Peyer's patch (tissue), 4 donors: ENCODE measurements at regions not wholly inside any gene's neighbourhood (a gene's known extent, or its start where the extent isn't known, plus 50 kb on each side); places are given as distances from the start of the nearest gene placed in this dataset.

Experiments
- DNase-seq, 3 donors: peaks; one replicate each; pipeline ENCODE4 v3.0.0-alpha.2; 2017 to 2019
- H3K27ac ChIP-seq, 4 donors: fragments of 200-600 bp; sonication (generic); one replicate each; pipeline ENCODE4 v1.5.1; 2016 to 2019
- H3K27me3 ChIP-seq, 2 donors: fragments of 200-600 bp; sonication (generic); one replicate each; pipeline ENCODE4 v1.5.1; 2019
- H3K36me3 ChIP-seq, 3 donors: fragments of 200-600 bp; sonication (generic); one replicate each; pipeline ENCODE4 v1.5.1; 2016 to 2019
- H3K4me1 ChIP-seq, 4 donors: fragments of 200-600 bp; sonication (generic); one replicate each; pipeline ENCODE4 v1.5.1; 2016 to 2019
- H3K4me3 ChIP-seq, 4 donors: fragments of 200-600 bp; sonication (generic); 1 replicate in 3 of 4; 2 replicates in 1 of 4; pipeline ENCODE4 v1.5.1; 2016 to 2019; ENCODE audit warnings: mild to moderate bottlenecking in 1 of 4
- H3K9me3 ChIP-seq, 4 donors: fragments of 200-600 bp; sonication (generic); one replicate each; pipeline ENCODE4 v1.5.1; 2016 to 2019; ENCODE audit warnings: mild to moderate bottlenecking in 1 of 4
- POLR2A ChIP-seq, 2 donors: fragments of 450-650 bp; IDR thresholded peaks; one replicate each; pipeline ENCODE4 v1.5.1; 2017; ENCODE audit warnings: antibody characterized with exemption in 2 of 2, mild to moderate bottlenecking in 2 of 2, moderate library complexity in 2 of 2
- TF ChIP-seq, protein P1 (sequence below), 6 experiments: fragments of 450-650 bp in 4 of 6; fragments of 200-600 bp in 2 of 6; sonication (generic) in 1 of 6; IDR thresholded peaks; one replicate each; pipeline ENCODE4 v1.5.1; 2017 to 2019; ENCODE audit warnings: antibody characterized with exemption in 6 of 6, mild to moderate bottlenecking in 3 of 6, moderate library complexity in 1 of 6

- H3K27me3 ChIP-seq, result no peaks in the 10 kb centered on the region
- H3K9me3 ChIP-seq, result no peaks in the 10 kb centered on the region
- DNase-seq, result peak in 2 of 3 donors; percentile 43 to 44
- no peak overlapping the region for H3K4me3 ChIP-seq
- H3K27ac ChIP-seq, result peak overlapping the region in 3 of 4 donors; percentile 0 to 62 (median 55)
- no peaks in the 10 kb centered on the region for H3K36me3 ChIP-seq
- H3K4me1 ChIP-seq, result no peaks in the 10 kb centered on the region
- TF ChIP-seq, protein P1, sequence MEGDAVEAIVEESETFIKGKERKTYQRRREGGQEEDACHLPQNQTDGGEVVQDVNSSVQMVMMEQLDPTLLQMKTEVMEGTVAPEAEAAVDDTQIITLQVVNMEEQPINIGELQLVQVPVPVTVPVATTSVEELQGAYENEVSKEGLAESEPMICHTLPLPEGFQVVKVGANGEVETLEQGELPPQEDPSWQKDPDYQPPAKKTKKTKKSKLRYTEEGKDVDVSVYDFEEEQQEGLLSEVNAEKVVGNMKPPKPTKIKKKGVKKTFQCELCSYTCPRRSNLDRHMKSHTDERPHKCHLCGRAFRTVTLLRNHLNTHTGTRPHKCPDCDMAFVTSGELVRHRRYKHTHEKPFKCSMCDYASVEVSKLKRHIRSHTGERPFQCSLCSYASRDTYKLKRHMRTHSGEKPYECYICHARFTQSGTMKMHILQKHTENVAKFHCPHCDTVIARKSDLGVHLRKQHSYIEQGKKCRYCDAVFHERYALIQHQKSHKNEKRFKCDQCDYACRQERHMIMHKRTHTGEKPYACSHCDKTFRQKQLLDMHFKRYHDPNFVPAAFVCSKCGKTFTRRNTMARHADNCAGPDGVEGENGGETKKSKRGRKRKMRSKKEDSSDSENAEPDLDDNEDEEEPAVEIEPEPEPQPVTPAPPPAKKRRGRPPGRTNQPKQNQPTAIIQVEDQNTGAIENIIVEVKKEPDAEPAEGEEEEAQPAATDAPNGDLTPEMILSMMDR (IDR thresholded peaks at IDR 0.05), result no peak
- TF ChIP-seq POLR2A (IDR thresholded peaks at IDR 0.05), result no peak
Measured at GRCh38 chr21:38945545-38946245, 140.0 kb downstream of the ETS2 start.

DNA sequence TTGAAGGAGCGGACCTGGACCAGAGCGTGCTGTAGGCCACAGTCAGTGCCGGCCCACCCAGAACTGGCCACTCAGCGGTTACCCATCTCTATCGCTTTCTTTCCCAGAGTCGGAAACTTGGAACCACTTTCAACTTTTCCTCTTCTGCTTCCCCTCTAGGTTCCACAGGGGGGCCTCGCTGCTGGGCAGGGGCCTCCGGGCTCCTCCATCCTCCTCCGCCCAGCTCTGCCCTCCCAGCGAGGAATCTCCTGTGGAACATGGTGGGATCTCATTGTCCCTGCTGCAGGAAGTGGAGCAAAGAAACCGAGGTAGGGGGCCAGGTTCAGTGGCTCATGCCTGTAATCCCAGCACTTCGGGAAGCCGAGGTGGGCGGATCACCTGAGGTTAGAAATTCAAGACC lies 139.2 kb downstream of the ETS2 start:
- H3K27ac ChIP-seq, result peak overlapping the region in 3 of 4 donors; percentile 0 to 62 (median 30)
- TF ChIP-seq, protein P1 (IDR thresholded peaks at IDR 0.05), result no peak
- TF ChIP-seq POLR2A (IDR thresholded peaks at IDR 0.05), result no peak

DNA sequence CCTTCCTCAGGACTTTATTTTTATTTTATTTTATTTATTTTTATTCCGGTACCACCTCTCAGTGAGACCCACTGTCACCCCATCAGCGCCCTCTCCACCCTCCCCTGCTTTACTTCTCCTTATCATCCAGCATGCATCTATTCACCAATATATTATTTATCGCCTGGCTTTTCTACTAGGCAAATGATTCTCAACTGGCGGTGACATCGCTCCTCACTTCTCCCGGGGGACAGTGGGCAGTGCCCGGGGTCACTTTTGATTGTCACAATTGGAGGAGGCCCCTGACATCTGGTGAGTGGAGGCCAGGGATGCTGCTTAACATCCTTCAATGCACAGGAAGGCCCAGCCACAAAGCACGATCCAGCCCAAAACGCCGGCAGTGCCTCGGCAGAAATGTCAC lies 138.7 kb downstream of the ETS2 start:
- Histone ChIP-seq H3K4me3 (no peak overlapping the region), H3K4me1 (no peaks in the 10 kb centered on the region), H3K27ac (peak overlapping the region in 1 of 4 donors; percentile 30), H3K9me3 (no peaks in the 10 kb centered on the region), H3K36me3 (no peaks in the 10 kb centered on the region), H3K27me3 (no peaks in the 10 kb centered on the region)
- TF ChIP-seq, protein P1 (IDR thresholded peaks at IDR 0.05), result no peak
- no peak for TF ChIP-seq POLR2A (IDR thresholded peaks at IDR 0.05)
- peak in 2 of 3 donors; percentile 29 to 38 for DNase-seq

More for the DNA sequence above, 139.2 kb downstream of the ETS2 start:
- DNase-seq, result peak in 1 of 3 donors; percentile 22
- Histone ChIP-seq H3K36me3 (no peaks in the 10 kb centered on the region), H3K4me3 (no peak overlapping the region), H3K27me3 (no peaks in the 10 kb centered on the region), H3K9me3 (no peaks in the 10 kb centered on the region), H3K4me1 (no peaks in the 10 kb centered on the region)

GRCh38 chr21:38942748-38943211 lies 137.1 kb downstream of the ETS2 start:
- Histone ChIP-seq H3K9me3 (no peaks in the 10 kb centered on the region), H3K27me3 (no peaks in the 10 kb centered on the region), H3K4me3 (no peak overlapping the region), H3K4me1 (no peaks in the 10 kb centered on the region), H3K36me3 (no peaks in the 10 kb centered on the region), H3K27ac (no peak overlapping the region)
- DNase-seq, result peak in 2 of 3 donors; percentile 5 to 18
- TF ChIP-seq, protein P1 (IDR thresholded peaks at IDR 0.05), result no peak

GRCh38 chr21:38938769-38939168 lies 133.0 kb downstream of the ETS2 start:
- Histone ChIP-seq H3K9me3 (no peaks in the 10 kb centered on the region), H3K4me1 (no peaks in the 10 kb centered on the region), H3K4me3 (no peak overlapping the region), H3K27ac (no peak overlapping the region), H3K27me3 (no peaks in the 10 kb centered on the region), H3K36me3 (no peaks in the 10 kb centered on the region)
- TF ChIP-seq, protein P1 (IDR thresholded peaks at IDR 0.05), result no peak
- no peak for TF ChIP-seq POLR2A (IDR thresholded peaks at IDR 0.05)
- DNase-seq, result peak in 1 of 3 donors; percentile 6
